Cardiac septum (tissue), 1 donor: ENCODE measurements at regions not wholly inside any gene's neighbourhood (a gene's known extent, or its start where the extent isn't known, plus 50 kb on each side); places are given as distances from the start of the nearest gene placed in this dataset.

Source experiments
- DNase-seq: peaks from one replicate; pipeline ENCODE4 v3.0.0-alpha.2; 2020; ENCODE audit warnings: low spot score
- intact Hi-C: fragments of 100-400 bp; cut with DNase I; formaldehyde crosslinking; loops from one replicate; pipeline ENCODE4 v1.14.0; 2022
- donor health status: DM: no; HTN: no; CAD: no.

DNA sequence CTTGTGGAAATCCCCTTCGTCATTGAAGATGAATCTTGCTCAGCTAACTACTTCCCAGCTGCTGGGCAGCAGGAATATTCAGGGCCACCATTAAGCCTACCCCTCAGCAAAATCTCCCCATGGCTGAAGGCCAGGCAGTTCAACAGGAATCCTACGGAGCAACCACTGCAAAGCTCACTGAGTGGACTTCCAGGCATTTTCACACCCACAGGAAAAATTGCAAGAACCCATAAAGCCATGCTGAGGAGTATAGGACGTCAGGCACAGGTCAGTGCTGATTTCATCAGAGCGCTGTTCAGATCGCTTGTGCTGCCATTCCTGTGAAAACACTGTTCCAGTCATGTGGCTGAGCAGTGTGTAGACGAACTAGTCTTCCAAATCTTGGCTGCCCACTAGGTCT is 134.8 kb upstream of the TACR1 start:
- no peak for DNase-seq
- intact Hi-C loops: no loop called here

DNA sequence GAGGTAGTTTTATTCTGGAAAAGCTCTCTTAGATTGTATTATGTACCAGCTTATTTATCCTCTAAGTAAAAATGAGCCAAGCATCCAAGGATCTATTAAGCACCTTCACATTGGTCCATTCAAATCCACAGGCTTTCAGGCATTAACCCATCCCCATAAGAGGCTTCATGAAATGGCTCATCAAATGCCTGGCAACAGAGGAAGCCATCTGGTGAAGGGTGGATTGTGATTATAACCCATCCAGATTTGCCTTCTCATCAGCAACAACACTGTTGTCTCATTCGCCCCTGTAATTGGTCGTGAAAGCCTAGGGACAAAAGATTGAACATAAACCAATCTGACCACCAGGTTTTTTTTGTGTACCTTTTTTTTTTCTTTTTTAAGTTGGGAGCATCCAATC is 134.3 kb upstream of the TACR1 start:
- intact Hi-C loops: no loop called here
- no peak for DNase-seq

GRCh38 chr2:75328156-75328555 is 128.8 kb upstream of the TACR1 start:
- intact Hi-C loops: no loop called here
- DNase-seq: no peak

- intact Hi-C loops: no loop called here
- DNase-seq: no peak
Measured at GRCh38 chr2:75327334-75327733, 128.0 kb upstream of the TACR1 start.

- no peak for DNase-seq
- intact Hi-C loops: no loop called here
Measured at GRCh38 chr2:75326645-75327044, 127.3 kb upstream of the TACR1 start.

DNA sequence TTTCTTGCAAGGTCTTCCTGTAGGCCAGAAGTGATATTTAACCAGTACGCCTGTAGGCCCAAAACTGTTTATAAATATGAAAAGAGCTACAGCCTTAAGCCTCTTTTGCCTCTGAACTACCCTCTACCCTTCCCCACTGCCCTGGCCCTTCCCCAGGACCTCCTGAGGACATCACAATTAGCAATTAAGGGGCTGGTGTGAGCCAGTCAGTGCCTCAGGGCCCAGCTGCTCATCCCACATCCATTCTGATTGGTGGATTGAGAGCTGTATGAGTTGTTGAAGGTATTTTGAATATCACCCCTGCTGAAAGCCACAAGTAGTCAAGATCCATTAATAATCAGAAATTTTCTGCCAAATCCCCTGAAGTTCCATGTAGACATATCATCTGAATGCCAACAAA is 126.3 kb upstream of the TACR1 start:
- intact Hi-C loops: no loop called here
- DNase-seq: no peak

DNA sequence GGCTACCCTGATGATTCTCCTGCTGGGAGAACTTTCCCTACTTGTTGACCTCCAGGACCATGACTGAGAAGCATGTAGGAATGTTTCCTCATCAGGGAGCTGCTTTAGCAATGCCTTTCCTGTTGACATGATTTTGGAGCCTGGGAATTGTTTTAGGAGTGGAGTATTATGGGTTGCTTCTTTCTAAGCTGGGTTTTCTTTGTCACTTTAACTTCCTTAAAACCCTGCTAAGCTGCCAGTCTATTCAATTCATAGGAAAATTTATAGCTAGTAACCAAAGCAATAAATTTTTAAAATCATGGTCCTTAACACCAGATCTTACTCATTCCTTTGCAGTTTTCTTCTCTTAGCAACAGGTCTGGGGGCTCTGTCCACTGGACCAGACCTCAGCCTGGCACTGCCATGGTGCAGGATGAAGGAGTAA is 125.6 kb upstream of the TACR1 start:
- intact Hi-C loops: no loop called here
- DNase-seq: no peak

- DNase-seq: no peak
- intact Hi-C loops: no loop called here
Measured at GRCh38 chr2:75324141-75324540, 124.8 kb upstream of the TACR1 start.

DNA sequence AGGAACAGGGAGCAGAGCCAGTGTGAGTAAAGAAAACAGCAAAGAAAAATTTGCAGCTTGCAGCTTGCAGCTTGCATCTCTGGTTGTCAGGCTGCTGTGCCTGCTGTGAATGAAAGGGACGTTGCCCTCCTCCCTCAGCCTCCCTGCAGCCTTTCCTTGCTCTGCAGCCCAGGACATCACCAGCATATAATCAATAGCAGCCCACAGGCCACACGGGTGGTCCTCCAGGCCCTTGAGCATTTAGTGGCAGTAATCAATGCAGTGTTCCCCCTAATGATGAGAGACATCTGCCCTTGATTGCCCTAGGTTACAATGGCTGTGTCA is 122.2 kb upstream of the TACR1 start:
- no peak for DNase-seq
- intact Hi-C loops: no loop called here

GRCh38 chr2:75320898-75321598 is 121.7 kb upstream of the TACR1 start:
- no peak for DNase-seq
- intact Hi-C loops: no loop called here

DNA sequence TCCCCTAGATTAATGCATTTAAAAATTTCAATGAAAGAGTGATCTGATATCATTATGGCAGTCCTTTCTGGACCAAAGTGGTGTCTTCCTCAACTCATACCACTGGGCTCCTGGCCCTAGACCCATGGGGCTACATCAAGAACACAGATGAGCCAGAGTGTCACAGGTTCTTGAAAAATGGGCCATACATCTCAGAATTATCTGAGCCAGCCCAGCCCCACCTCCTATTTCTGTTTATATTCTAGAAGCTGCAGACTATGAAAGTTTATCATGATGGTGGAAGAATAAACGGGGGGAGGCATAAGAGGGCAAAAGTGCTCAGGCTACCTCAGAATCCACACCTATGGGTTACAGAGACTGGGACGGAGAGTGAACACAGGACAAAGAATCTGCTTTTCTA is 120.6 kb upstream of the TACR1 start:
- intact Hi-C loops: no loop called here
- no peak for DNase-seq

GRCh38 chr2:75317802-75318201 is 118.5 kb upstream of the TACR1 start:
- DNase-seq: no peak
- intact Hi-C loops: no loop called here

- DNase-seq: no peak
- intact Hi-C loops: no loop called here
Measured at GRCh38 chr2:75317316-75317715, 118.0 kb upstream of the TACR1 start.

DNA sequence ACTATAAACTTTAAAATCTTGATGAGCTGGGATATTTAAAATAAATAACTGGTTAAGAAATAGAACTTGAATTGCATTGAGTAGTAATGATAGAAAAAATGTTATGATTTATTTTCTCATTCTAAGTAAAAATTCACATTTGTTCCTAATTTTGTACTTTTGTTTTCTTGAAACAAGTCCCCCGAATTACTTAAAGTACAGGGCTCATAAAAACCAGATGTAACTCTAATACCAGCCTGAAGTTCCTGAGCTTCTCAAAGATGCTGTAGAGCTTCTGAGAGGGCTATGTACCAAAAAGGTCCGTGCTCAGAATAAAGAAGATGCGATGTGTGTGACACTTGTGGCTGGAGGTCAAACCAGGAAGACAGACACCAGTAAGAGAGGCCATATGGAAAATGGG is 116.1 kb upstream of the TACR1 start:
- intact Hi-C loops: no loop called here
- DNase-seq: no peak

DNA sequence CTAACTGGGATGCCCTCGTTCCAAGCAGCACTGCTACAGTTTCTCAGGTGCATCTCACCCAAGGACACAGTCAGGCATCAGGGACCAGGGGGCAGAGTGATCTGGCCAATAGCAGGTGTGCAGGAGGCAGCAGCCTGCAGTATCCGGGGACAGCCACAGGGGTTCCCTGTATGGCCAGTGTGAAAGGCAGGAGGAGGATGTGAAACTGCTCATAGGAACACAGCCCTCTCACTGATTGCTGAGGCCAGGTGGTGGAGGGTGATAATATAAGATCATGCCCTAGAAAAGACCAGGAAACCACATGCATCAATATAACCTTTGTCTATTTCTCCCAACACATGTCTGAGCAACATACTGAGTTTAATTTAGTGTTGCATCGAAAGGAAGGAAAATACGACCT is 112.7 kb upstream of the TACR1 start:
- DNase-seq: no peak
- intact Hi-C loops: no loop called here

- intact Hi-C loops: no loop called here
- DNase-seq: no peak
Measured at GRCh38 chr2:75311521-75311920, 112.2 kb upstream of the TACR1 start.

DNA sequence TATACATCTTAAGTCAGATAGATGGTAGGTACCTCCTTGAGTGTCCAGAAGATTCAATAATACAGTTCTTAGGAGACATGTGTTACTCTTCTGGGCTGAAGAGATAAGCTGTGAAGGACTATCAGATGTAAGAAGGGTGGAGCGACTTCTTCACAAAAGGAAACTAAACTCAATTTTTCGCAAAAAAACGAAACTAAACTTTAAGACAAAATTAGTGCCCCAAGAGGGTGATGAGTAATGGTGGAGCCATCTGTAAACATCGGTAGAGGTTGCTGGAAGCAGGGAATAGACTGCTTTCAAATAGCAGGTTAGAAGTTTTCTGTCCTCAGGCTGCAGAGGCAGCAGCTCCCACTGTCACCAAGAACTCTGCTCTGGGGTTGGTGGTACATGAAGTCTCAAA is 111.6 kb upstream of the TACR1 start:
- DNase-seq: no peak
- intact Hi-C loops: no loop called here

- intact Hi-C loops: no loop called here
- DNase-seq: no peak
Measured at GRCh38 chr2:75309596-75310463, 110.5 kb upstream of the TACR1 start.

DNA sequence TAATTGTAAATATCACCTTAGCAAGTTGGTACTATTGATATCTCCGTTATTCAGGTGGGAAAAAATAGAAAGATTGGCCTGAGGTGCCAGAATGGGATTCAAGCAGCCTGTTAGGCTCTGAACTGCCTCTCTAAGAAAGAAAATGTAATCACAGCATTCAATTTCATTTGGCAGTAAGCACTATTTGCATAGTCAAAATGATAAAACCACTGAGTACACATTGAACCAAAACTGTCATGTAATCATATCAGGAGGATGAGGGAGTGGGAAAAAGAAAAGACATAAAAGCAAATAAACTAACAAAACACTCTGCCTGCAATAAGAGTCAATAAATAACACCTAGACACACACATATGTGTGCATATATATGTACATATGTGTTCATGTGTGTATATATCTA is 103.9 kb upstream of the TACR1 start:
- intact Hi-C loops: no loop called here
- DNase-seq: no peak

DNA sequence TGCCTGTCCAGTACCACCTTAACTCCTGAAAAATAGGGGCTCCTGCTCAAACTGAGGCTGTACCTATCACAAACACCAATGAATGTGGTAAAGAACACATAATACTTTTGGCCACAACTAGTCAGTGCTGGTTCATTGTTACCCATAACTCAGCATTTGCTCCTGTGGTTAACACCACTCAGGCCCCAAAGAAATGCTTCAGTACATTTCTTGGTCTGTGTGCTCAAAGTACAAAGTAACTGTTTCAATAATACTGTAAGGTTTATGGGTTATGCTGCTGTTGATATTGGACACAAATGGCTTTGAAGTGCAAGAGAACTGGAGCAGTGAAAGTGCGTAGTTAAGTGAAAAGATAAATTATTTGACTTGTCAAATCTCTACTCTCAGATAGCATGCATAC is 95.0 kb upstream of the TACR1 start:
- intact Hi-C loops: no loop called here

DNA sequence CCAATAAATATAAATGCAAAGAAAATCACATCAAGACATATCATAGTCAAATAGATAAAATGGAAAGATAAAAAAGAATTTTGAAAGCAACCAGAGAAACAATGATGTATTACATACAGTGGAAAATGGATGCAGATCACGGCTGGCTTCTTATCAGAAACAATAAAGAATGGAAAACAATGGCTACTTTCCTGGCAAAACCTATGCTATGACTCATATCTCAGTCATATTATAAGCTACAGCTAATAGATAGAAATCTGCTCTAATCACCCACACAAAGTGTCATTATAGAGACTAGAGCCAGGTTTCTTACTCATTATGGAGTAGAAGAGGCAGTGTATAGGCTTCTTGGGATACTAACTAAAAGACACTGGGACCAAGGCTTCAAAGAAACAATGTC is 93.5 kb upstream of the TACR1 start:
- intact Hi-C loops: no loop called here
- no peak for DNase-seq

More for the DNA sequence above, 95.0 kb upstream of the TACR1 start:
- no peak for DNase-seq
